Chondrocyte (in vitro differentiated cells): ENCODE measurements at regions not wholly inside any gene's neighbourhood (a gene's known extent, or its start where the extent isn't known, plus 50 kb on each side); places are given as distances from the start of the nearest gene placed in this dataset.

Source experiments
- DNase-seq: peaks from one replicate; pipeline ENCODE4 v3.0.0; 2021; ENCODE audit warnings: mixed read lengths, low spot score
- H3K27ac Mint-ChIP-seq: one replicate; pipeline ENCODE4 v1.8.0; 2021; ENCODE audit warnings: mild to moderate bottlenecking, moderate library complexity, mixed read lengths; ENCODE audit not compliant: unreplicated experiment
- H3K27me3 Mint-ChIP-seq: 2 replicates; pipeline ENCODE4 v1.8.0; 2021; ENCODE audit warnings: low read depth, mixed read lengths
- H3K36me3 Mint-ChIP-seq: 2 replicates; pipeline ENCODE4 v1.8.0; 2021; ENCODE audit warnings: low read depth, mixed read lengths
- H3K4me1 Mint-ChIP-seq: 2 replicates; pipeline ENCODE4 v1.8.0; 2021; ENCODE audit warnings: low read depth, mild to moderate bottlenecking, mixed read lengths
- H3K4me3 Mint-ChIP-seq: one replicate; pipeline ENCODE4 v1.8.0; 2021; ENCODE audit warnings: mild to moderate bottlenecking, moderate library complexity, mixed read lengths; ENCODE audit not compliant: unreplicated experiment
- H3K9me3 Mint-ChIP-seq: 2 replicates; pipeline ENCODE4 v1.8.0; 2021; ENCODE audit warnings: low read depth, mixed read lengths
- CTCF ChIP-seq: fragments of 200-600 bp; sonication (generic); IDR thresholded peaks from 2 replicates; pipeline ENCODE4 v1.5.0; 2021; ENCODE audit warnings: antibody characterized with exemption, mild to moderate bottlenecking, moderate library complexity

GRCh38 chr16:60120586-60120985 lies 1386.5 kb upstream of the GOT2 start:
- Mint-ChIP-seq H3K4me3 (no peak overlapping the region), H3K27ac (no peak overlapping the region), H3K36me3 (no peaks in the 10 kb centered on the region), H3K27me3 (no peaks in the 10 kb centered on the region), H3K4me1 (no peaks in the 10 kb centered on the region), H3K9me3 (no peaks in the 10 kb centered on the region)
- no peak for DNase-seq
- TF ChIP-seq CTCF: no peak

GRCh38 chr16:60110531-60110930 lies 1376.4 kb upstream of the GOT2 start:
- H3K9me3 Mint-ChIP-seq: peaks cover 4% of the 10 kb centered on the region
- no peak overlapping the region for H3K27ac Mint-ChIP-seq
- H3K36me3 Mint-ChIP-seq: no peaks in the 10 kb centered on the region
- no peak for DNase-seq
- no peak for TF ChIP-seq CTCF
- H3K4me3 Mint-ChIP-seq: no peak overlapping the region
- H3K27me3 Mint-ChIP-seq: peaks cover 2% of the 10 kb centered on the region
- no peaks in the 10 kb centered on the region for H3K4me1 Mint-ChIP-seq

- no peak overlapping the region for H3K27ac Mint-ChIP-seq
- no peak for DNase-seq
- H3K36me3 Mint-ChIP-seq: no peaks in the 10 kb centered on the region
- H3K4me1 Mint-ChIP-seq: no peaks in the 10 kb centered on the region
- peaks cover 2% of the 10 kb centered on the region for H3K27me3 Mint-ChIP-seq
- peaks cover 4% of the 10 kb centered on the region for H3K9me3 Mint-ChIP-seq
- no peak for TF ChIP-seq CTCF
- no peak overlapping the region for H3K4me3 Mint-ChIP-seq
These were observed 1373.8 kb upstream of the GOT2 start for GRCh38 chr16:60107871-60108270.

GRCh38 chr16:60107437-60107836 lies 1373.3 kb upstream of the GOT2 start:
- H3K27ac Mint-ChIP-seq: no peak overlapping the region
- no peak for DNase-seq

GRCh38 chr16:60100371-60100770 lies 1366.3 kb upstream of the GOT2 start:
- Mint-ChIP-seq H3K27ac (no peak overlapping the region), H3K4me1 (no peaks in the 10 kb centered on the region), H3K9me3 (peaks cover 28% of the 10 kb centered on the region), H3K27me3 (no peaks in the 10 kb centered on the region), H3K4me3 (no peak overlapping the region), H3K36me3 (no peaks in the 10 kb centered on the region)
- no peak for DNase-seq
- TF ChIP-seq CTCF: no peak

More at GRCh38 chr16:60107437-60107836, 1373.3 kb upstream of the GOT2 start:
- no peaks in the 10 kb centered on the region for H3K36me3 Mint-ChIP-seq
- H3K4me1 Mint-ChIP-seq: no peaks in the 10 kb centered on the region
- peaks cover 2% of the 10 kb centered on the region for H3K27me3 Mint-ChIP-seq
- peaks cover 1% of the 10 kb centered on the region for H3K9me3 Mint-ChIP-seq
- no peak for TF ChIP-seq CTCF
- no peak overlapping the region for H3K4me3 Mint-ChIP-seq
